Mammary epithelial cell (primary cell): ENCODE measurements at regions not wholly inside any gene's neighbourhood (a gene's known extent, or its start where the extent isn't known, plus 50 kb on each side); places are given as distances from the start of the nearest gene placed in this dataset.

Experiments used
- CTCF ChIP-seq, 2 donors: IDR thresholded peaks in 1 of 2; conservative IDR thresholded peaks in 1 of 2; 2 replicates each; pipeline ENCODE4 v1.5.1; 2011 to 2012; ENCODE audit warnings: inconsistent platforms in 2 of 2, low read length in 2 of 2, mild to moderate bottlenecking in 2 of 2, control low read depth in 1 of 2, low read depth in 1 of 2; ENCODE audit not compliant: insufficient read depth in 1 of 2; ENCODE audit errors: extremely low read depth in 1 of 2
- EZH2 ChIP-seq: IDR thresholded peaks from 2 replicates; pipeline ENCODE4 v1.6.1; 2012; ENCODE audit warnings: low read length, inconsistent platforms, borderline replicate concordance

GRCh38 chr14:44180975-44181374, 326.1 kb downstream of the FSCB start:
- TF ChIP-seq CTCF (conservative IDR thresholded peaks at IDR 0.05 in 1 of 2, IDR thresholded peaks at IDR 0.05 in 1 of 2; ENCODE audit: extremely low read depth in 1 of 2, insufficient read depth in 1 of 2, low read depth in 1 of 2, low read length in 2 of 2) = no peak
- no peak for TF ChIP-seq EZH2
